Stomach (tissue), 4 donors: ENCODE measurements at regions not wholly inside any gene's neighbourhood (a gene's known extent, or its start where the extent isn't known, plus 50 kb on each side); places are given as distances from the start of the nearest gene placed in this dataset.

Source experiments
- POLR2A ChIP-seq, 4 donors: fragments of 450-650 bp; IDR thresholded peaks; one replicate each; pipeline ENCODE4 v1.6.1; 2016; ENCODE audit warnings: antibody characterized with exemption in 4 of 4, control low read depth in 2 of 4, mild to moderate bottlenecking in 1 of 4, moderate library complexity in 1 of 4
- POLR2AphosphoS5 ChIP-seq, 3 donors: sonication (generic); formaldehyde crosslinking; IDR thresholded peaks; one replicate each; pipeline ENCODE4 v1.6.1; 2016; ENCODE audit warnings: antibody characterized with exemption in 3 of 3
- TF ChIP-seq, protein P1 (sequence below), 7 experiments: fragments of 450-650 bp in 4 of 7; fragments of 200-600 bp in 3 of 7; sonication (generic) in 3 of 7; IDR thresholded peaks; one replicate each; pipeline ENCODE4 v1.5.1; 2016 to 2019; ENCODE audit warnings: antibody characterized with exemption in 7 of 7, control low read depth in 2 of 7, mild to moderate bottlenecking in 1 of 7

DNA sequence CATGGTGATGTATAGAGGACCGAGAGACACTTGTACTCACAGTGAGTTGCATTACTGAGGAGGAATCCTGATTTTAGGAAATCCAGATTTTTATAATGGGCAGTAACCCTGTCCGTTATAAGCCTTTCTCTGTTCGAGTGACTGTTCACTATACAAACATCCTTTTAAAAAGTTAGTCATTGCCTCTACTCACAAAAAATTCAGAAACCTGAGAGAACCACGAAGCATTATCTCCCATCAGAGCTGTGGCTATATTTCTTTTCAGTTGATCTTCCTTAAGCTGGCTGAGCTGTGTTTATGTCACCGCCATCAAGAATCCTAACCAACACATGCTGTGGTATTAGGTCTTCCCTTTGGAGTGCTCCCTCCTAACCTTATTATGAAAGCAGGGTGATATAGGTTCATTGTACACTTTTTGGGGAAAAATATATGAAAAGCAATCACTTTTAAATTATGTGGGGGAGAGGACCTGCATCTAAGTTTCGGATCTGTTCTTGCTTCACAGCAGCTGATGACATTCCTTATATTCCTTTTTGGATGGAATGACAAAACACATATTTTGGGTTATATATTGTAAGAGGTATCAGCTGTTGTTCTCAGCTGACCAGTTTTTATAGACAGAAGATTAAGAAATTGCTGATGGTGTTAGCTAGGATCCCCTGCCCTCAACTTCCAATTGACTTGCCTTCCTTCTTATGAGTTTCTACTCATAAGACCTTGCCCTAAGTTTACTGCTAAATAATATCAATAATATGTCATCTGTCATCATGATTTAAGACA lies 465.9 kb upstream of the RASGRP1 start:
- TF ChIP-seq, protein P1, sequence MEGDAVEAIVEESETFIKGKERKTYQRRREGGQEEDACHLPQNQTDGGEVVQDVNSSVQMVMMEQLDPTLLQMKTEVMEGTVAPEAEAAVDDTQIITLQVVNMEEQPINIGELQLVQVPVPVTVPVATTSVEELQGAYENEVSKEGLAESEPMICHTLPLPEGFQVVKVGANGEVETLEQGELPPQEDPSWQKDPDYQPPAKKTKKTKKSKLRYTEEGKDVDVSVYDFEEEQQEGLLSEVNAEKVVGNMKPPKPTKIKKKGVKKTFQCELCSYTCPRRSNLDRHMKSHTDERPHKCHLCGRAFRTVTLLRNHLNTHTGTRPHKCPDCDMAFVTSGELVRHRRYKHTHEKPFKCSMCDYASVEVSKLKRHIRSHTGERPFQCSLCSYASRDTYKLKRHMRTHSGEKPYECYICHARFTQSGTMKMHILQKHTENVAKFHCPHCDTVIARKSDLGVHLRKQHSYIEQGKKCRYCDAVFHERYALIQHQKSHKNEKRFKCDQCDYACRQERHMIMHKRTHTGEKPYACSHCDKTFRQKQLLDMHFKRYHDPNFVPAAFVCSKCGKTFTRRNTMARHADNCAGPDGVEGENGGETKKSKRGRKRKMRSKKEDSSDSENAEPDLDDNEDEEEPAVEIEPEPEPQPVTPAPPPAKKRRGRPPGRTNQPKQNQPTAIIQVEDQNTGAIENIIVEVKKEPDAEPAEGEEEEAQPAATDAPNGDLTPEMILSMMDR (IDR thresholded peaks at IDR 0.05): no peak
- TF ChIP-seq POLR2AphosphoS5 (IDR thresholded peaks at IDR 0.05) (no peak), POLR2A (IDR thresholded peaks at IDR 0.05) (no peak)
